ENCODE measurements at regions not wholly inside any gene's neighbourhood (a gene's known extent, or its start where the extent isn't known, plus 50 kb on each side); places are given as distances from the start of the nearest gene placed in this dataset.

GRCh38 chr4:152011469-152011868 is 250.7 kb upstream of the GATB start:
- H3K9me3 Mint-ChIP-seq, result peaks cover 10% of the 10 kb centered on the region
- H3K27me3 Mint-ChIP-seq (ENCODE audit: insufficient read depth, low read depth), result peaks cover 2% of the 10 kb centered on the region
- H2AFZ ChIP-seq (replicated peaks), result no peak overlapping the region
- no peaks in the 10 kb centered on the region for H4K20me1 ChIP-seq (ENCODE audit: low read depth)
- no peaks in the 10 kb centered on the region for H3K9me3 ChIP-seq (ENCODE audit: low read depth)
- H3K9ac ChIP-seq, result no peak overlapping the region
- H3K4me1 ChIP-seq, result peaks cover 39% of the 10 kb centered on the region
- TF ChIP-seq CTCF (IDR thresholded peaks at IDR 0.05) (no peak), EZH2 (IDR thresholded peaks at IDR 0.05) (no peak), EZH2phosphoT487 (IDR thresholded peaks at IDR 0.05) (no peak)
- H3K36me3 Mint-ChIP-seq, result no peaks in the 10 kb centered on the region
- no peak overlapping the region for H3K4me2 ChIP-seq
- peaks cover 25% of the 10 kb centered on the region for H3F3A ChIP-seq (ENCODE audit: low read depth)
- no peaks in the 10 kb centered on the region for H3K27me3 ChIP-seq
- H3K4me3 ChIP-seq, result no peak overlapping the region
- H3K27ac Mint-ChIP-seq, result no peak overlapping the region
- H3K27ac ChIP-seq, result no peak overlapping the region
- no peaks in the 10 kb centered on the region for H3K36me3 ChIP-seq
- no peaks in the 10 kb centered on the region for H3K79me2 ChIP-seq (ENCODE audit: low read depth)
- no peak overlapping the region for H3K4me3 Mint-ChIP-seq
- DNase-seq (ENCODE audit: low spot score), result no peak
- H3K4me1 Mint-ChIP-seq, result peaks cover 40% of the 10 kb centered on the region

GRCh38 chr4:152010710-152011079 is 249.9 kb upstream of the GATB start:
- H3K27me3 ChIP-seq, result no peaks in the 10 kb centered on the region
- peaks cover 35% of the 10 kb centered on the region for H3K4me1 Mint-ChIP-seq
- no peak overlapping the region for H3K9ac ChIP-seq
- H3K27ac ChIP-seq, result no peak overlapping the region
- H3K36me3 Mint-ChIP-seq, result no peaks in the 10 kb centered on the region
- no peak overlapping the region for H3K4me3 ChIP-seq
- H3K4me3 Mint-ChIP-seq, result no peak overlapping the region
- peak overlapping the region; percentile 9 for H3K27ac Mint-ChIP-seq
- peaks cover 25% of the 10 kb centered on the region for H3F3A ChIP-seq (ENCODE audit: low read depth)
- peak overlapping the region; percentile 58 for H3K4me2 ChIP-seq
- H3K36me3 ChIP-seq, result no peaks in the 10 kb centered on the region
- H3K27me3 Mint-ChIP-seq (ENCODE audit: insufficient read depth, low read depth), result peaks cover 2% of the 10 kb centered on the region
- peak; percentile 12 for DNase-seq (ENCODE audit: low spot score)
- no peaks in the 10 kb centered on the region for H3K79me2 ChIP-seq (ENCODE audit: low read depth)
- TF ChIP-seq CTCF (IDR thresholded peaks at IDR 0.05) (no peak), EZH2 (IDR thresholded peaks at IDR 0.05) (no peak), EZH2phosphoT487 (IDR thresholded peaks at IDR 0.05) (no peak)
- H3K4me1 ChIP-seq, result peaks cover 43% of the 10 kb centered on the region
- peak overlapping the region; percentile 36 for H2AFZ ChIP-seq (replicated peaks)
- no peaks in the 10 kb centered on the region for H4K20me1 ChIP-seq (ENCODE audit: low read depth)
- H3K9me3 ChIP-seq (ENCODE audit: low read depth), result no peaks in the 10 kb centered on the region
- peaks cover 10% of the 10 kb centered on the region for H3K9me3 Mint-ChIP-seq

GRCh38 chr4:152009983-152010709 is 249.3 kb upstream of the GATB start:
- Histone ChIP-seq H3K4me2 (peak overlapping the region; percentile 58), H2AFZ (replicated peaks) (peak overlapping the region; percentile 36), H3F3A (ENCODE audit: low read depth) (peaks cover 25% of the 10 kb centered on the region), H3K9me3 (ENCODE audit: low read depth) (no peaks in the 10 kb centered on the region), H3K4me3 (no peak overlapping the region), H3K27ac (peak overlapping the region; percentile 68), H3K9ac (no peak overlapping the region), H3K27me3 (no peaks in the 10 kb centered on the region), H3K79me2 (ENCODE audit: low read depth) (no peaks in the 10 kb centered on the region), H3K36me3 (no peaks in the 10 kb centered on the region), H3K4me1 (peaks cover 43% of the 10 kb centered on the region), H4K20me1 (ENCODE audit: low read depth) (no peaks in the 10 kb centered on the region)
- no peaks in the 10 kb centered on the region for H3K36me3 Mint-ChIP-seq
- peaks cover 10% of the 10 kb centered on the region for H3K9me3 Mint-ChIP-seq
- peak overlapping the region; percentile 9 for H3K27ac Mint-ChIP-seq
- no peaks in the 10 kb centered on the region for H3K27me3 Mint-ChIP-seq (ENCODE audit: insufficient read depth, low read depth)
- no peak overlapping the region for H3K4me3 Mint-ChIP-seq
- TF ChIP-seq EZH2phosphoT487 (IDR thresholded peaks at IDR 0.05), result no peak
- no peak for TF ChIP-seq EZH2 (IDR thresholded peaks at IDR 0.05)
- no peak for TF ChIP-seq CTCF (IDR thresholded peaks at IDR 0.05)
- H3K4me1 Mint-ChIP-seq, result peaks cover 32% of the 10 kb centered on the region
- no peak for DNase-seq (ENCODE audit: low spot score)
